ENCODE measurements at regions not wholly inside any gene's neighbourhood (a gene's known extent, or its start where the extent isn't known, plus 50 kb on each side); places are given as distances from the start of the nearest gene placed in this dataset.

GRCh38 chr21:38039369-38039768 lies 123.1 kb upstream of the KCNJ6 start:
- no peaks in the 10 kb centered on the region for H3K9me3 ChIP-seq (ENCODE audit: control insufficient read depth, low read length)
- no peak overlapping the region for H3K4me3 ChIP-seq (ENCODE audit: insufficient read depth, low read depth, low read length)
- H3K4me1 ChIP-seq (ENCODE audit: control insufficient read depth, insufficient read depth, low read length) = no peaks in the 10 kb centered on the region
- H3K27me3 ChIP-seq (ENCODE audit: control insufficient read depth, insufficient read depth, low read length, poor library complexity, severe bottlenecking) = no peaks in the 10 kb centered on the region
- H3K36me3 ChIP-seq (ENCODE audit: control insufficient read depth, insufficient read depth, low read length) = no peaks in the 10 kb centered on the region
- H3K27ac ChIP-seq (ENCODE audit: insufficient read depth, low read depth, low read length, poor library complexity, severe bottlenecking) = no peak overlapping the region
- whole genome bisulfite sequencing, 2 experiments = 91 to 94% methylated on average over 5 to 6 of the region's 6 CpGs

GRCh38 chr21:38039841-38040240 lies 123.6 kb upstream of the KCNJ6 start:
- Histone ChIP-seq H3K27ac (ENCODE audit: insufficient read depth, low read depth, low read length, poor library complexity, severe bottlenecking) (no peak overlapping the region), H3K4me3 (ENCODE audit: insufficient read depth, low read depth, low read length) (no peak overlapping the region), H3K27me3 (ENCODE audit: control insufficient read depth, insufficient read depth, low read length, poor library complexity, severe bottlenecking) (no peaks in the 10 kb centered on the region), H3K36me3 (ENCODE audit: control insufficient read depth, insufficient read depth, low read length) (no peaks in the 10 kb centered on the region), H3K4me1 (ENCODE audit: control insufficient read depth, insufficient read depth, low read length) (no peaks in the 10 kb centered on the region), H3K9me3 (ENCODE audit: control insufficient read depth, low read length) (no peaks in the 10 kb centered on the region)

- WGBS, 2 experiments = 42 to 57% methylated on average over 4 to 6 of the region's 6 CpGs
- H3K4me3 ChIP-seq (ENCODE audit: insufficient read depth, low read depth, low read length) = no peak overlapping the region
- H3K36me3 ChIP-seq (ENCODE audit: control insufficient read depth, insufficient read depth, low read length) = no peaks in the 10 kb centered on the region
- no peaks in the 10 kb centered on the region for H3K27me3 ChIP-seq (ENCODE audit: control insufficient read depth, insufficient read depth, low read length, poor library complexity, severe bottlenecking)
- no peaks in the 10 kb centered on the region for H3K9me3 ChIP-seq (ENCODE audit: control insufficient read depth, low read length)
- H3K4me1 ChIP-seq (ENCODE audit: control insufficient read depth, insufficient read depth, low read length) = no peaks in the 10 kb centered on the region
- H3K27ac ChIP-seq (ENCODE audit: insufficient read depth, low read depth, low read length, poor library complexity, severe bottlenecking) = no peak overlapping the region
Measured at GRCh38 chr21:38041493-38041892, 125.2 kb upstream of the KCNJ6 start.

- Histone ChIP-seq H3K4me3 (ENCODE audit: insufficient read depth, low read depth, low read length) (no peak overlapping the region), H3K27ac (ENCODE audit: insufficient read depth, low read depth, low read length, poor library complexity, severe bottlenecking) (no peak overlapping the region), H3K36me3 (ENCODE audit: control insufficient read depth, insufficient read depth, low read length) (no peaks in the 10 kb centered on the region), H3K4me1 (ENCODE audit: control insufficient read depth, insufficient read depth, low read length) (no peaks in the 10 kb centered on the region), H3K27me3 (ENCODE audit: control insufficient read depth, insufficient read depth, low read length, poor library complexity, severe bottlenecking) (no peaks in the 10 kb centered on the region), H3K9me3 (ENCODE audit: control insufficient read depth, low read length) (no peaks in the 10 kb centered on the region)
- 92 to 100% methylated on average over 2 of the region's 2 CpGs for WGBS, 2 experiments
Measured at GRCh38 chr21:38042246-38042645, 126.0 kb upstream of the KCNJ6 start.

GRCh38 chr21:38048167-38048566 lies 131.9 kb upstream of the KCNJ6 start:
- no peak overlapping the region for H3K4me3 ChIP-seq (ENCODE audit: insufficient read depth, low read depth, low read length)
- no peaks in the 10 kb centered on the region for H3K4me1 ChIP-seq (ENCODE audit: control insufficient read depth, insufficient read depth, low read length)
- H3K36me3 ChIP-seq (ENCODE audit: control insufficient read depth, insufficient read depth, low read length) = no peaks in the 10 kb centered on the region
- H3K27ac ChIP-seq (ENCODE audit: insufficient read depth, low read depth, low read length, poor library complexity, severe bottlenecking) = no peak overlapping the region
- H3K27me3 ChIP-seq (ENCODE audit: control insufficient read depth, insufficient read depth, low read length, poor library complexity, severe bottlenecking) = no peaks in the 10 kb centered on the region
- H3K9me3 ChIP-seq (ENCODE audit: control insufficient read depth, low read length) = no peaks in the 10 kb centered on the region
- 91 to 92% methylated on average over 9 of the region's 9 CpGs for WGBS, 2 experiments

- Histone ChIP-seq H3K4me3 (ENCODE audit: insufficient read depth, low read depth, low read length) (no peak overlapping the region), H3K4me1 (ENCODE audit: control insufficient read depth, insufficient read depth, low read length) (no peaks in the 10 kb centered on the region), H3K36me3 (ENCODE audit: control insufficient read depth, insufficient read depth, low read length) (no peaks in the 10 kb centered on the region), H3K9me3 (ENCODE audit: control insufficient read depth, low read length) (no peaks in the 10 kb centered on the region), H3K27me3 (ENCODE audit: control insufficient read depth, insufficient read depth, low read length, poor library complexity, severe bottlenecking) (no peaks in the 10 kb centered on the region), H3K27ac (ENCODE audit: insufficient read depth, low read depth, low read length, poor library complexity, severe bottlenecking) (no peak overlapping the region)
- WGBS, 2 experiments = 90 to 92% methylated on average over 4 of the region's 4 CpGs
Measured at GRCh38 chr21:38054334-38054733, 138.1 kb upstream of the KCNJ6 start.

- H3K27me3 ChIP-seq (ENCODE audit: control insufficient read depth, insufficient read depth, low read length, poor library complexity, severe bottlenecking) = no peaks in the 10 kb centered on the region
- H3K4me1 ChIP-seq (ENCODE audit: control insufficient read depth, insufficient read depth, low read length) = no peaks in the 10 kb centered on the region
- H3K9me3 ChIP-seq (ENCODE audit: control insufficient read depth, low read length) = no peaks in the 10 kb centered on the region
- no peak overlapping the region for H3K27ac ChIP-seq (ENCODE audit: insufficient read depth, low read depth, low read length, poor library complexity, severe bottlenecking)
- H3K4me3 ChIP-seq (ENCODE audit: insufficient read depth, low read depth, low read length) = no peak overlapping the region
- no peaks in the 10 kb centered on the region for H3K36me3 ChIP-seq (ENCODE audit: control insufficient read depth, insufficient read depth, low read length)
- WGBS, 2 experiments = 82 to 91% methylated on average over 1 of the region's 1 CpG
Measured at GRCh38 chr21:38056481-38056880, 140.2 kb upstream of the KCNJ6 start.

- Histone ChIP-seq H3K36me3 (ENCODE audit: control insufficient read depth, insufficient read depth, low read length) (no peaks in the 10 kb centered on the region), H3K9me3 (ENCODE audit: control insufficient read depth, low read length) (no peaks in the 10 kb centered on the region), H3K4me3 (ENCODE audit: insufficient read depth, low read depth, low read length) (no peak overlapping the region), H3K4me1 (ENCODE audit: control insufficient read depth, insufficient read depth, low read length) (no peaks in the 10 kb centered on the region), H3K27me3 (ENCODE audit: control insufficient read depth, insufficient read depth, low read length, poor library complexity, severe bottlenecking) (no peaks in the 10 kb centered on the region), H3K27ac (ENCODE audit: insufficient read depth, low read depth, low read length, poor library complexity, severe bottlenecking) (no peak overlapping the region)
- WGBS, 2 experiments = 90 to 91% methylated on average over 1 of the region's 1 CpG
Measured at GRCh38 chr21:38057626-38058025, 141.4 kb upstream of the KCNJ6 start.

- 98 to 100% methylated on average over 1 of the region's 1 CpG for WGBS, 2 experiments
- no peaks in the 10 kb centered on the region for H3K4me1 ChIP-seq (ENCODE audit: control insufficient read depth, insufficient read depth, low read length)
- H3K9me3 ChIP-seq (ENCODE audit: control insufficient read depth, low read length) = no peaks in the 10 kb centered on the region
- H3K27me3 ChIP-seq (ENCODE audit: control insufficient read depth, insufficient read depth, low read length, poor library complexity, severe bottlenecking) = no peaks in the 10 kb centered on the region
- H3K27ac ChIP-seq (ENCODE audit: insufficient read depth, low read depth, low read length, poor library complexity, severe bottlenecking) = no peak overlapping the region
- no peak overlapping the region for H3K4me3 ChIP-seq (ENCODE audit: insufficient read depth, low read depth, low read length)
- H3K36me3 ChIP-seq (ENCODE audit: control insufficient read depth, insufficient read depth, low read length) = no peaks in the 10 kb centered on the region
Measured at GRCh38 chr21:38060533-38060932, 144.3 kb upstream of the KCNJ6 start.

- no peaks in the 10 kb centered on the region for H3K36me3 ChIP-seq (ENCODE audit: control insufficient read depth, insufficient read depth, low read length)
- H3K4me3 ChIP-seq (ENCODE audit: insufficient read depth, low read depth, low read length) = no peak overlapping the region
- H3K27me3 ChIP-seq (ENCODE audit: control insufficient read depth, insufficient read depth, low read length, poor library complexity, severe bottlenecking) = no peaks in the 10 kb centered on the region
- WGBS, 2 experiments = 94% methylated on average over 3 of the region's 3 CpGs
- no peak overlapping the region for H3K27ac ChIP-seq (ENCODE audit: insufficient read depth, low read depth, low read length, poor library complexity, severe bottlenecking)
- H3K4me1 ChIP-seq (ENCODE audit: control insufficient read depth, insufficient read depth, low read length) = no peaks in the 10 kb centered on the region
- H3K9me3 ChIP-seq (ENCODE audit: control insufficient read depth, low read length) = no peaks in the 10 kb centered on the region
Measured at GRCh38 chr21:38067086-38067739, 151.0 kb upstream of the KCNJ6 start.

- H3K27me3 ChIP-seq (ENCODE audit: control insufficient read depth, insufficient read depth, low read length, poor library complexity, severe bottlenecking) = no peaks in the 10 kb centered on the region
- H3K4me1 ChIP-seq (ENCODE audit: control insufficient read depth, insufficient read depth, low read length) = no peaks in the 10 kb centered on the region
- H3K9me3 ChIP-seq (ENCODE audit: control insufficient read depth, low read length) = no peaks in the 10 kb centered on the region
- WGBS, 2 experiments = 88 to 92% methylated on average over 3 of the region's 3 CpGs
- H3K27ac ChIP-seq (ENCODE audit: insufficient read depth, low read depth, low read length, poor library complexity, severe bottlenecking) = no peak overlapping the region
- no peak overlapping the region for H3K4me3 ChIP-seq (ENCODE audit: insufficient read depth, low read depth, low read length)
- no peaks in the 10 kb centered on the region for H3K36me3 ChIP-seq (ENCODE audit: control insufficient read depth, insufficient read depth, low read length)
Measured at GRCh38 chr21:38072489-38072888, 156.2 kb upstream of the KCNJ6 start.

All from ectodermal cell (in vitro differentiated cells).